Central memory CD4-positive, alpha-beta T cell (primary cell): ENCODE measurements at regions not wholly inside any gene's neighbourhood (a gene's known extent, or its start where the extent isn't known, plus 50 kb on each side); places are given as distances from the start of the nearest gene placed in this dataset.

Experiments
- DNase-seq: peaks from one replicate; pipeline ENCODE4 v3.0.0; 2022

DNA sequence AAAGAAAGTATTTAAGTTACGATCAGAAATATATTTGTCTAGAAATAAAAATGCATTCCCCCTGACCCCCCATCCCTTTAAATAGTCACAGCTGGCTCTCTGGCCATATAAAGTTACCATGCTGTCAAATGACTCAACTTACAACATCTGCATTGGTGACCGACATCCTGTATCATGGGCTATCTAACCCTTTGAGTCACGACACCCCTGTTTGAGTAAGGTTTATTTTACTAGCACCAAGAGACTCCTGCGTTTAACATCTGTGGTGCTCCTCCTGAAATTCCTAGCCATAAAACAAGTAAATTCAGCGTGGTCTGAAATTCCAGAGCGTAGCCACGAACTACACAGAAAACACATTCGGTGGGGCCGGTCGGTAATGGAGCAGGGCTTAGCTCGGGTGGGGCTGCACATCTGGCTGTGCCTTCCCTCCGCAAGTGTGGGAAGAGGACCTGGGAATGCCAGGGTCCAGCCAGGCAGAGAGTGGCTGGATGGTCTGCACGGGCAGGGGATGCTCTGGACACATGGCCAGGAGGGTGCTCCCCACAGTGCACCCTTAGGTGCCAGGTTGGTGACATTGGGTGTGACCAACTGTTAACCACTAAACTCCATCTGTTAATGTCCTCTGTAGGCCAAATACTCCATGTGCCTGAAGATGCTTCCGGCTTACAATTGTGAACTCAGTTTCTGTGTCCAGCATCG is 53.0 kb upstream of the CLDN14 start:
- no peak for DNase-seq

DNA sequence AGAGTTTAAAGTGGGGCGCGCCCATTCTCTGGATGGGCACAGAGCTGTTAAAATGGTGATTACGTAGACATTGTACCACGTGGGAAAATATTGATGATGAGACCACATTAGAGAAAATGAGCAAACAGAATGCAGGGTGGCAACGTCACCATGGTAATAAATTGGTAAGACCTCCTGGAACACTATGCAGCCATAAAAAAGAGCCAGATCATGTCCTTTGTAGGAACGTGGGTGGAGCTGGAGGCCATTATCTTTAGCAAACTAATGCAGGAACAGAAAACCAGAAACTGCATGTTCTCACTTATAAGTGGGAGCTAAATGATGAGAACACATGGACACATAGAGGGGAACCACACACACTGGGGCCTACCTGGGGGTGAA is 53.5 kb upstream of the CLDN14 start:
- no peak for DNase-seq

DNA sequence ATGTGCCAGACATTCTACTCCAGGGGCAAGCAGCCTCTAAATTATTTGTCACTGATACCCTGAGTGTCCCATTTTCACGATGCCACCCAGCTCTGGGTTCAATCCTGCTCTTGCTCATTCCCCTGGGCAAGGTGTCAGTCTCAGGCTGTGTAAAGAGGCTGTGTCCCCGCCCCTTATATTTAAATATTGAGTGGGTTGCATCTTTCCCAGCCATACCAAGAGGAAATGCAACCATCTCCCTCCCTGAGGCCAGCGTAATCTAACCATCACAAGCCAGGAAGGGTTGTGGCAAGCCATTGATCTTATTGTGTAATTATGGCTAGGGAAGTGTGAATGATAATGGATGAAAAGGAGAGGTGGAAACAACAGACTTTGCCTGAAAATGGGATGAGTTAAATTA is 54.7 kb upstream of the CLDN14 start:
- DNase-seq: no peak

DNA sequence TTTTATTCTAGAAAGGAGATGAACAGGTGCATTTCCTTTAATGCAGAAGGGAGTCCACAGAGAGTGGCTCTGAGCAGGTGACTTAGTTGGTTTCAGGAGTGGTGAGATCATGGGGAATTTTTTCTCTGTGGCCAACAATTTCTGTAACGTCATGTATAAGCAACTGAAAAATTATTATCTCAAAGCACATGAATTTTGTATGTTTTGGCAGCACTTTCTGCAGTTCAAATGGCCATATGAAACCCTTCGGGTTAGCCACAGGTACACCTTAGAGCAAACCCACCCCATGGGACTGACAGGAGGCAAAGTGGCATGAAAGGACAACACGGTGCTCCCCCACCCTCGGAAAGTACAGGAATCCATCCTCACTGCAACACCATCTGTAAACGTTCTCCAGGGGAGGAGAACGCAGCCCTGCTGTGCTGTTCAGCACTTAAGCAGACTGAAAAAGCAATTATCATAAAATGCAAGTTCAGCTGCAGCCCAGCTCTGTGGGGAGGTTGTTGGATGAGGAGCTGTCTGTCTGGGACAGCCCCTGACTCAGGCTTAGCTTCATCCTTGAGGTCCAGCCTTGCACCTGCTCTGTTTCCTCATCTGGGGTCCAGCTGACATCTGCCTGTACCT is 55.8 kb upstream of the CLDN14 start:
- no peak for DNase-seq

DNA sequence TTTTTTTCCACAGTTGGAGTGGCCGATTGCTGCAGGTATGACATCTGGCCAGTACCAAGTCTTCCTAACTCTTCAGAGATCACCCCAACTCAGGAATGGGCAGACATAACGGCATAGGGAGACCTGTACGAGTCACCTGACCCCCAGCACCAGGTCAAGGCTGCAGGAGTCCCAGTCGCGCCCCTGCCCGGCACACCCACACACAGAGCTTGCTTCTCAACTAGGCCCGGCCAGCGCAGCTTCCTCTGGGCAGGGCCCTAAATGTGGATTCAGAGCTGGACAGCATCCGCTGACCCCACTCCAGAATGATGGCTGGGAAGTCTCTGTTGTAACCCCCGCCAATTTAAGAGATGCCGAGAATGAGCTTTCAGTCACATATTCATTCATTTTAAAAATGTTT is 58.8 kb upstream of the CLDN14 start:
- no peak for DNase-seq

DNA sequence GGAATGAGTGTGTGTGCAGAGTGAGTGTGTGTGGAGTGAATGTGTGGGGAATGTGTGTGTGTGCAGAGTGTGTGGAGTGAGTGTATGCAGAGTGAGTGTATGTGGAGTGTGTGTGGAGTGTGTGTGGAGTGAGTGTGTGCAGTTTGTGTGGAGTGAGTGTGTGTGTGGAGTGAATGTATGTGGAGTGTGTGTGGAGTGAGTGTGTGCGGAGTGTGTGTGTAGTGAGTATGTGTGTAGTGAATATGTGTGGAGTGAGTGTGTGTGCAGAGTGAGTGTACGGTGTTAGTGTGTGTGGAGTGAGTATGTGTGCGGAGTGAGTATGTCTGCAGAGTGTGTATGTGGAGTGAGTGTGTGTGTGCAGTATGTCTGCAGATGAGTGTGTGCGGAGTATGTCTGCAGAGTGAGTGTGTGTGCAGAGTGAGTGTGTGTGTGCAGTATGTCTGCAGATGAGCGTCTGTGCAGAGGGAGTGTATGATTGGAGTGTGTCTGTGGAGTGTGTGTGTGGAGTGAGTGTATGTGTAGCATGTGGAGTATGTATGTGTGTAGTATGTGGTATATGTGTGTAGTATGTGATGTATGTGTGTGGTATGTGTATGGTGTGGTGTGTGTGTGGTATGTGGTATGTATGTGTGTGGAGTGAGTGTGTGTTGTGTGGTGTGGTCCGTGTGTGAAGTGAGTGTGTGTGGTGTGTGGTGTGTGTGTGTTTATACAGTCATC is 59.7 kb upstream of the CLDN14 start:
- no peak for DNase-seq

DNA sequence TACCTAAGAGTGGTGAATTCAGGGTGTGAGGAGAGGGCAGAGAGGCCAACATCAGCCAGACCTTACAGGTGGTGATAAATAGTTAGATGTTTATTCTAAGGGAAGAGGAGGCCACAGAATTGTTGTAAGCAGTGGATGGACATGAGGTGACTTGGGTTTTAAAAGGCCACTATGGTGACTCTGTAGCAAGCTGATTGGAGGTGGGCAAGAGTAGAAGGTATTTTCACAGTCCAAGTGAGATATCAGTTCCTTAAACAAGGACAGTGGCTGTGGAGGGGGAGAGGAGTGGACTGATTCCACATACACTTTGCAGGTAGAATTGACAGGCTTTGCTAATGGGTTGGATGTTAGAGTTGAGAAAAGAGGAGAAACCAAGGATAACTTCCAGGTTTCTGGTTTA is 60.8 kb upstream of the CLDN14 start:
- no peak for DNase-seq

DNA sequence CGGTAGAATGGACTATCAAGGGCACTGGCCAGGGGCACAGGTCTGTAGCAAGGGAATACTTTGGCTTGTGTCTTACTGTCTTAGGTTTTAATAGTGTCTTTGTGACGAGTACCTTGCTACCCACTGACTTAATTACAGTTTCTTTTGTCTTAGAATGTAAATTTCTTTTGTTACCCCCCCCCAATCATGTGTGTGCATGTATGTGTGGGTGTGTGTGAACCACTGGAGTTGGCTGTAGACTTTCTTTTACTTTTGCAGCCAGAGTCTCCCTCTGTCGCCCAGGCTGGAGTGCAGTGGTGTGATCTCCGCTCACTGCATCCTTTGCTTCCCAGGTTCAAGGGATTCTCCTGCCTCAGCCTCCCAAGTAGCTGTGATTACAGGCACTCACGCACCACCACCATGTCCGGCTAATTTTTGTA is 61.8 kb upstream of the CLDN14 start:
- no peak for DNase-seq

DNA sequence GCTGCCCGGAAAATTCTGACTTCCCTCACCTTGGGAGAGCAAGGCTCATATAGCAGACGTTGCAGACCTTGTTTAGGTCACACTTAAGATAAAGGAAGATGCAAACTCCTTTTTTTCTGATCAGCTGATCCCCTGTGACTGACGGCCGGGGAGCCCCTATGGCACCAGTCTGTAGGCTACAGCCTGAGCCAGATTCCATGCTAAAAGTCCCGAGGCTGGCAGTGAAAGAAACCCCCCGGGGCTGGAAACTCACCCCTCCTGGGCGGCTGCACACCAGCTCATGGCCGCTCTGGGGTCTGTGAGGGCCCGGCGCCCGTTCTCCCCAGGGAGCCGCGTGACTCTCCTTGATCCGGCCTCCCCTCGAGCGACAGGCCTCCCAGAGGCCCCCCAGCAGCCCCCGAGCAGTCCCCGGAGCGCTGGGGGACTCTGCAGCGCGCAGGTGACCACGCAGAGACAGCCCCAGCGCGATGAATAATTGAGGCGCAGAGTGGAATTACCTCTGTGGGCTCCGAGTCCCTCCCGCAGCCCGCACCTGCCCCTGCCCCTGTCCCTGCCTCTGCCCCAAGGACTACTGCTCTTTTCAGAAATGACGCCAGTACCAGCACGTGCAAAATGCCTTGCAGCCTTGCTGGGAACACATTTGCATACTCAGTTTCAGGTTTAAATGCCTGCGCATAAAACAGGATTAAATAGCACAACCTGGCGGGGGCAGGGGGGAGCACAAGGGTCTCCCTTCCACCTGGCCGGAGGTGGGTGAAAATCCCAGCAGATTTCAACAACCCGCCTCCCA is 62.6 kb upstream of the CLDN14 start:
- no peak for DNase-seq

DNA sequence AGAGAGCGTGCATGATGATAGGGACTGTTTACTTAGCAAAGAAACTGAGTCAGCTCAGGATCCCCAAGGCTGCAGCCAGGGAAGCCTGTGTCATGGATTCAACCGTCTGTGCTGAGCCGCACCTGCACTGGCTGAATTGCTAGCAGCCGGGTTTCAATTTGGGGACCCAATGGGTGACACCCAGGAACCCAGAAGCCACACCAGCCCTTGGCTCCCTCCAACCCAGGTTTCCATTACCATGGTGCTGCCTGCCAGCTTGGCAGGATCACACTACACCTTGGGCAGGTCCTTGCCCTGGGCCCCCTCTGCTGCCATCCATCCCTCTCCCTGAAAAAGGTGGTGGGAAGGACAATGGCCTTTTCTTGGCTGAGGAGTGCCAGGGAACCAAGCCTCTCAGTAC is 64.0 kb upstream of the CLDN14 start:
- no peak for DNase-seq

DNA sequence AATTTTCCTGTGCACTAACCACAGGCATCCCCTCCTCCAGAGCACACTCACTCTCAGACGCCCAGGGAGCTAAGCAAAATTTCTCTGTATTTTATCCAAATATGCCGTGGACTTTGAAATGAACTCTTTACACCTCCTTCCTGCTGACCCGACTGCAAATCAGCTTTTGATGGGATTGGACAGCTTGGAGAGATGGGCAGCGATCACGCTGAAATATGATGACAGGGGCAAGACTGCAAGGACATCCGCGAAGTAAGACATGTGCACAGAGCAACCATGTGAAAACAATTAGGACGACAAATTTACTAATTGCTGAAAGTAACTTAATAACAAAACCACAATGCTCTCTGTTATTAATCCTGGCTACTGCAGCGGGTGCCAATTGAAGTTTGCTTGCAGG is 64.6 kb upstream of the CLDN14 start:
- no peak for DNase-seq

DNA sequence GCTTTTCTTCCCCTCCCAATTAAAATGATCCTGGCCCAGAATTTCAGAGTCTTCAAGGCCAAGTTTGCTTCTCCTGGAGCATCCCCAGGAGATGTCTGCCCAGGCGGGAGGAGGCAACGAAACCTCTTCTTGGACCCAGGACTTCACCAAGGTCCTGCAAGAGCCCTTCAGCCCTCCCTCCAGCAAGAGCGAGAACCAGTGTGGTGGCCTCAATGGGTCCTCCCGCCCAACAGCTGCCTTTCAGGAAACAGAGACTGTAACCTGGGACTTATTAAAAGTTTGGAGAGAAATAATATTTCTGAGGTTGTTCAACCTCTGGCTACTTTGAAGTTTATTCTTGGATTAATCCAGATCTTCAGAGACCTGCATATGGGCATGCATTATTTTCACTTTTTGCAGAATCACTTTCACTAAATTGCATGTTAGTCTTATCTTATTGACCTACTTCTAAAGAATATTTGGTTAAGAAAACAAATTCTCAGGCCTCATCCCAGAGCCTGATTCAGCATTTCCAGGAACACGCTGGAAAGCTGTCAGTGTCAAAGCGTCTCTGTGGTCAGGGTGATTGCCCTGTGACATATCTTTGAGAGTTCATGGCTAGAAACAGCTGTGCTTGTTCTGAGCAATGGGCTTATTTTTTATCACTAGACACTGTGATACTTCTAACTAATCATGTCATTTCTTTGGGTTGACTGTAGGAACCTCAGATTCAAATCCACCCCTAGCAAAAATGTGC is 66.0 kb upstream of the CLDN14 start:
- no peak for DNase-seq

DNA sequence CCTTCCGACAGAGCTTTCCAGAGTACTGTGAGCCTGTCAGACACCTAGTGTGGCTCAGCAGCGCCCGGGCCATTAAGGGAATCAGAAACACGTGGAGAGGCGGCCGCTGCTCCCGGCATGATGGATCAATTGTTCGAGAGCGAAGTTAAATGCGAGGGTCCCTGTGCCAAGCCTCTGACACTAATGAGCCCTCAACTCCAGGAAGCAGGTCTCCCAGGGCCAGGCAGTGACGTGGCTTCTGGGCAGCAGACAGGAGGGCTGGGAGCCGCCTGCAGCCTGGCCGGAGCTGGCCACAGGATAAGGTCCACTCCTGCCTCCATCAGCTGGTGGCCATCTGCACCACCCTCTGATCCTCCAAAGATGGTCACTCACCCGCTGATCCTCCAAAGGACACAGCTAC is 67.5 kb upstream of the CLDN14 start:
- no peak for DNase-seq

DNA sequence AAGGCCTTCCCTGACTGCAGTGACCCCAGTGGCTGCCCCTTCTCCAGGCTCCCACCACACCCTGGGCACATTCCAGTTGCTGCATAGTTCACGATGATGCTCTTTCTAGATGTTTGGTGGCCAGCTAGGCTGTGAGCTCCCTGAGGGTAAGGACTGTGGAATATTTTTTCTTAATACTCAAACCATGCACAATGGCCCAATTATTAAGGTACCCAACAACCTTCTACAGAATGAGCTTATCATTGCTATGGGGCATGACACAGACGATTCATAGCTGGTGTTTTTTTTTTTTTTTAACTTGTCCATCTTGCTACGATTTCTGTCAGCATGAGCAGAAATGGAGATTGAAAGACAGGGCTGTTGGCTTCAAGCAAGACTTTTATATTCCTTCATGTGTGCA is 68.9 kb upstream of the CLDN14 start:
- no peak for DNase-seq

DNA sequence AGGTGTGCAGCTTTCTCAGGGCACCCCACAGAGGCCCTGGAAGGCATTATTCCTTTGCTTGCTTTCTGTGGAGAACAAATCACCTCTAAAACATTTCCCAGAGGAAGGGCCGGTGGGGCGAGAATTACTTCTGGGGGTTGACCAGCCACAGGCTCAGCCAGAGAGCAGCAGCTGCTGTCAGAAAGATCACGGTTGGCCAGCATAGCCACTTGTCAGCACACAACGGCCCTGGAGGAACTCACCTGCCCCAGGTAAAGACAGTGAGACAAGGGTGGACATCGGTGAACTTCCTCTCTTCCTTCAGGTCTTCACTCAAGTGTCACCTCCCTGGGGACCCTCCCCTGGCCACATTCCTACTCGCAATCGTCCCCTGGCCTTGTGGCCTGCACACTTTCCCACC is 69.5 kb upstream of the CLDN14 start:
- no peak for DNase-seq

DNA sequence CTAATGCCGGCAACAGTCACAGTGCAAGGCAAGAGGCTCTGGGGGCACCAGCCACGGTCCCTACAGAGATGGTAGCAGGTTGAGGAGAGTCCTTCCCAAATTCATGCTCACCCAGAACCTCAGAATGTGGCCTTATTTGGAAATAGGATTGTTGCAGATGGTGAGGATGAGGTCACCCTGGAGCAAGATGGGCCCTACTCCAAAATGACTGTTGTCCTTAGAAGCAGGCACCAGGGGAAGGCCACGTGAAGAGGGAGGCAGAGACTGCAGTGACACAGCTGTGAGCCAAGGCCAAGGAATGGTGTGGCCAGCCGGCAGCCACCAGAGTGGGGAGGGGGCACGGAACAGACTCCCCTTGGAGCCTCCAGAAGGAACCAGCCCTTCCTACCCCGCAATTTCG is 70.8 kb upstream of the CLDN14 start:
- no peak for DNase-seq

DNA sequence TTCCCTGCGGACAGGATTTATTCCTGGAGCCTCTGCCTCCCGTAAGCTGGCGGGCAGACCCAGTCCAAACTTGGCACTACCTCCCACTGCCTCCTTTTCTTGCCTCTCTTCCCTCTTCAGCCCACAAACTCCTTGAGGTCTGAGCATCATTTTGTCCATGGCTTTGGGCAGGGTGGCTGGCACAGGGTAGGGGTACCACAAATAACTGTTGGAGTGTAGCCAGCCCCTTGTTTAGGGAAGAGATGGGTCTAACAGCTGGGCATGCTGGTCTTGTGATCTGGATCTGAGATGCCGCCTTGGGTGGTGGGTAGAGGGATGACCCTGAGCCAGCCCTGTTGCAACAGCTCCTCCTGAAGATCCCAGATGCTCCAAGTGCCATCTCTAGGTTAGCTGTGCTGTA is 71.4 kb upstream of the CLDN14 start:
- DNase-seq: no peak

DNA sequence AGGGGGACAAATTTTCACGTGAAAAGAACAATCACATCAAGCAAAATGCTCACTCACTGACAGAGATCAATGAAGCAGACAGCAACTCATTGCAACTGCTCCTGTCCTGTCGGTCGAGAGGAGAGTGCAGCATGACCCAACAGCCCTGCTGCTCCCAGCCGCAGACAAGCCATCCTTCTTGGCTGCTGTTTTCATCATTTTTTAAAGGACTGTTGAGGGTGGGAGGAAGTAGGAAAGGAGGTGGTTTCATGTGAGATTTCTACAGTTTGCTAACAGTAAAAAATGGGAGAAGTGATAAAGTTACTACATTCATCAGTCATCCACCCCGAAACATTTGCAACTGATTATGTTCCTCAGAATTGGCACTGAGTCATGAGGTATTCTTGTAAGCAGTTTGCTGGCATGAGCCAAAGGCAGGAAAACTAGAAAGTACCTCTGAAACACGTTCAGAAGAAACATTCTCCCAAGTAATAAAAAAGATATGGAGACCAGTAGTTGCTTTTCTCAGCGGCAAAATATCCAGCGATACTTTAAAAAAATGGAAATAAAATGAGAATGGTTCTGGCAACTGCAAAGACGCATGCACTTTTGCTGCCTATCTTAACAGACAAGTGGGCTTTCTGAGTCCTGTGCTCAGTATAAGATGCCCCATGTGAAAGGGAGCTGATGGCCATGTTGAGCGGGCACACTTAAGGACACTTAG is 72.0 kb upstream of the CLDN14 start:
- no peak for DNase-seq

DNA sequence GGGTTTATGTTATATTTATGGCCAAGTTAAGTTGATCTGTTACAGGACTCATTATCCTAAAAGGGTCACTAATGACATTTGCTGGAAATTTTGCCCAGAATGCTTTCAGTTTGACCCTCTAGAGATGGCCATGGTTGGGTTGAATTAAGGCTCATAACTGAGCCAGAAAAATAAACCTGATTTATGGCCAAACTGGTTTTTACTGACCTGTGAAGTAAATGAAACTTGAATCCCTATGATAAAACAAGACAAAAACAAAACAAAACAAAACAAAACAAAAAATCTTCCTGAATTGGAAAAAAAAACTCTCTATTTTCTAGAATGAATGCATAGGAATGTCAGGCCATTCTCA is 72.5 kb upstream of the CLDN14 start:
- no peak for DNase-seq

DNA sequence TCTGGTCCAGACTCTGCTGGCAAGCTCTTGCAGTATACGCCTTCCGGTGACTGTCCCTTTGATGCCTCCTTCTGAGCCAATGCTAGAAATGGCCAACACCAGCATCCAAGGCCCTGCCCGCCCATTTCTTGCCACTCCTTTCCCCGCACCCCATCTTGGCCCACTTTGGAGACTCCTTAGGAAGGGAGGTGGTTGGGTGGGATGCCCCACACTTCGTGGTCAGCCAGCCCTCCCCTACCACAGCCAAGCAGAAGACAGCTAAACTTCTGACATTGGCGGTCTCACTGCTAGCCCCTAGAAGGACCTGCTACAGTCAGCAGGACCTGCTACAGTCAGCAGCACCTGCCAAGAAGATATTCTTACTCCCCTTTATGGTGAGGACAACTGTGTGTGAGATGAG is 73.5 kb upstream of the CLDN14 start:
- DNase-seq: no peak

DNA sequence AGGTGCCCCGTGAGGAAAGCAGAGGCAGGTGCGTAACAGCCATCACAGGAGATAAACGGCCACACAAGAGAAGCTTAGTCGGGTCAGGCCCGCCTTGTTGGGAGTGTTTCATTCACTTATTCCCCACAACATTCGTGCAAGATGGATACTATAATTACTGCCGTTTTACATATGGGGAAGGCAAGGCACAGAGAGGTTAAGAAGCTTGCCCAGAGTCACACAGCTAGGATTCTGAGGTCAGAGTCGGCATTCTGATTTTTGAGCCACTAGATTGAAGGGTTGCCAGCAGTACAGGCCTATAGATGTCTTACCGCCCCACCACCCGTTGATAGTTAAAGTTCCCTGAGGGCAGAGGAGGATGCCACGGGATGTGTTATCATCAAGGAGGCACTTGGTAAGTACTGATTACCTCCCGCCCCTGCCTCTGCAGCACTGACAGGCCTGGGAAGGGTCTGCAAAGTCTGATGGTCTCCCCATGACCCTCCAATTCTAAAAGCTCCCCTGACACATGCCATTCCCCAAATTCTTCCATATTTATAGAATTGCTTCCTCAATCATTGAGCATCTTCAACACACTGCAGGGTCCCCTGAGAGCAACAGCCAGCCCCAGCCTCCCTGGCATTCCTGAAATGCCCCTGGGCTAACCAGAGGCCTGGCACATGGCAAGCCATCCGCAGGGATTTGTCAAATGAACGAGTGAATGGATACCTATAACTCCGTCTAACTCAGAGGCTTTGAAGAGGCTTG is 74.7 kb upstream of the CLDN14 start:
- DNase-seq: no peak
